ENCODE measurements at regions not wholly inside any gene's neighbourhood (a gene's known extent, or its start where the extent isn't known, plus 50 kb on each side); places are given as distances from the start of the nearest gene placed in this dataset.

DNA sequence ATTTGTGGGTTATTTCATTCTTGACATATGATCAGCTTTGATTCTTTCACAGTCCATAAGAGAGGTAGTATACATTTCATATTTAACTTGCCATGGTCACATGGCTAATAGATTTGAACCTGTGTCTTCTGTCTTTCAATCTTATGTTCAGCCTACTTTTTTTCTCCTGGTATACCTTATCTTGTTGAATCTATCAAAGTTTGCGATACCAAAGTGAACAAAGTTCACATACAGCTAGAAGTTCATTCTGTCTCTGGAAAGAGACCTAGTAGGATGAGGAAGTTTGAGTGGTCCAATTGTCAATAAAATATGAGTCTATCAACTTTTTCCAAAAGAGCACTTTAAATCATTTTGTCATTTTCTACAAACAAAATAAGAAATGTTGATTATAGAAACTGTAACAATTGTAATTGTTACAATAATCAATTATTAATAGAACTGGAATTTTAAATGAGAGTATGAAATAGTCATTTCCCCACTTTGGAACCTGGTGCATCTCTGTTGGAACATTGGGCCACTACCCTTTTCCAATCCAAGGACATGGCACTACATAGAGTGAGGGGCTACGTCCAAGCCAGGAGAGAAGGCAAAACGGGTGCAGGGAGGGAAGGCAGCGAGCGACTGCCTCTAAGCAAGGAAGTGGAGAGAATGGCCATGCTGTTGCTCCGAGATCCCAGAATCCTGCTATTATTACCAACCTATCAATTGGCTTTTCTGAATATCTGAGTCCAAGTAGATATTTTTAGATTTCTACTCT is 194.2 kb upstream of the FOXQ1 start:
- no peaks in the 10 kb centered on the region for H3K36me3 ChIP-seq (ENCODE audit: control insufficient read depth in 1 of 2, insufficient read depth in 2 of 2, low read length in 2 of 2)
- no peak overlapping the region for H3K4me3 ChIP-seq (replicated peaks in 1 of 2; ENCODE audit: low read depth in 1 of 2, low read length in 2 of 2)
- H3K27ac ChIP-seq (ENCODE audit: low read depth, low read length), result no peak overlapping the region
- H3K9me3 ChIP-seq (ENCODE audit: control insufficient read depth in 1 of 2, insufficient read depth in 1 of 2, low read depth in 1 of 2, low read length in 2 of 2), result no peaks in the 10 kb centered on the region
- no TSS peak for BruUV-seq (replicated peaks)
- H3K79me2 ChIP-seq (ENCODE audit: insufficient read depth, low read length), result no peaks in the 10 kb centered on the region
- H3K9me2 ChIP-seq (ENCODE audit: insufficient read depth), result no peaks in the 10 kb centered on the region
- H2AFZ ChIP-seq (ENCODE audit: low read depth, low read length, poor library complexity, severe bottlenecking), result no peak overlapping the region
- ATAC-seq (no peak), DNase-seq (ENCODE audit: low read depth, low spot score) (no peak)
- ChIA-PET RAD21 (ENCODE audit: low non-redundant PET in 1 of 2, low total read pairs in 2 of 2, uncharacterized antibody in 2 of 2, unreplicated experiment in 2 of 2) (no interaction called here), POLR2A (no interaction called here), CTCF (no interaction called here)
- no peak overlapping the region for H3K4me2 ChIP-seq (ENCODE audit: low read length)
- intact Hi-C loops (cut with micrococcal nuclease), result no loop called here
- TF ChIP-seq, protein P1, sequence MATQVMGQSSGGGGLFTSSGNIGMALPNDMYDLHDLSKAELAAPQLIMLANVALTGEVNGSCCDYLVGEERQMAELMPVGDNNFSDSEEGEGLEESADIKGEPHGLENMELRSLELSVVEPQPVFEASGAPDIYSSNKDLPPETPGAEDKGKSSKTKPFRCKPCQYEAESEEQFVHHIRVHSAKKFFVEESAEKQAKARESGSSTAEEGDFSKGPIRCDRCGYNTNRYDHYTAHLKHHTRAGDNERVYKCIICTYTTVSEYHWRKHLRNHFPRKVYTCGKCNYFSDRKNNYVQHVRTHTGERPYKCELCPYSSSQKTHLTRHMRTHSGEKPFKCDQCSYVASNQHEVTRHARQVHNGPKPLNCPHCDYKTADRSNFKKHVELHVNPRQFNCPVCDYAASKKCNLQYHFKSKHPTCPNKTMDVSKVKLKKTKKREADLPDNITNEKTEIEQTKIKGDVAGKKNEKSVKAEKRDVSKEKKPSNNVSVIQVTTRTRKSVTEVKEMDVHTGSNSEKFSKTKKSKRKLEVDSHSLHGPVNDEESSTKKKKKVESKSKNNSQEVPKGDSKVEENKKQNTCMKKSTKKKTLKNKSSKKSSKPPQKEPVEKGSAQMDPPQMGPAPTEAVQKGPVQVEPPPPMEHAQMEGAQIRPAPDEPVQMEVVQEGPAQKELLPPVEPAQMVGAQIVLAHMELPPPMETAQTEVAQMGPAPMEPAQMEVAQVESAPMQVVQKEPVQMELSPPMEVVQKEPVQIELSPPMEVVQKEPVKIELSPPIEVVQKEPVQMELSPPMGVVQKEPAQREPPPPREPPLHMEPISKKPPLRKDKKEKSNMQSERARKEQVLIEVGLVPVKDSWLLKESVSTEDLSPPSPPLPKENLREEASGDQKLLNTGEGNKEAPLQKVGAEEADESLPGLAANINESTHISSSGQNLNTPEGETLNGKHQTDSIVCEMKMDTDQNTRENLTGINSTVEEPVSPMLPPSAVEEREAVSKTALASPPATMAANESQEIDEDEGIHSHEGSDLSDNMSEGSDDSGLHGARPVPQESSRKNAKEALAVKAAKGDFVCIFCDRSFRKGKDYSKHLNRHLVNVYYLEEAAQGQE (IDR thresholded peaks at IDR 0.05; ENCODE audit: low read depth), result no peak
- TF ChIP-seq ELF1 (IDR thresholded peaks at IDR 0.05; ENCODE audit: borderline replicate concordance, low read depth), result no peak
- TF ChIP-seq EGR1 (IDR thresholded peaks at IDR 0.05; ENCODE audit: low read depth), result no peak
- no peak for TF ChIP-seq POLR2A (IDR thresholded peaks at IDR 0.05; ENCODE audit: borderline replicate concordance, extremely low read depth, insufficient read depth, insufficient read length)
- TF ChIP-seq SP1 (IDR thresholded peaks at IDR 0.05; ENCODE audit: low read depth), result no peak
- no peak for TF ChIP-seq EZH2phosphoT487 (IDR thresholded peaks at IDR 0.05; ENCODE audit: borderline replicate concordance)
- TF ChIP-seq, protein P2, sequence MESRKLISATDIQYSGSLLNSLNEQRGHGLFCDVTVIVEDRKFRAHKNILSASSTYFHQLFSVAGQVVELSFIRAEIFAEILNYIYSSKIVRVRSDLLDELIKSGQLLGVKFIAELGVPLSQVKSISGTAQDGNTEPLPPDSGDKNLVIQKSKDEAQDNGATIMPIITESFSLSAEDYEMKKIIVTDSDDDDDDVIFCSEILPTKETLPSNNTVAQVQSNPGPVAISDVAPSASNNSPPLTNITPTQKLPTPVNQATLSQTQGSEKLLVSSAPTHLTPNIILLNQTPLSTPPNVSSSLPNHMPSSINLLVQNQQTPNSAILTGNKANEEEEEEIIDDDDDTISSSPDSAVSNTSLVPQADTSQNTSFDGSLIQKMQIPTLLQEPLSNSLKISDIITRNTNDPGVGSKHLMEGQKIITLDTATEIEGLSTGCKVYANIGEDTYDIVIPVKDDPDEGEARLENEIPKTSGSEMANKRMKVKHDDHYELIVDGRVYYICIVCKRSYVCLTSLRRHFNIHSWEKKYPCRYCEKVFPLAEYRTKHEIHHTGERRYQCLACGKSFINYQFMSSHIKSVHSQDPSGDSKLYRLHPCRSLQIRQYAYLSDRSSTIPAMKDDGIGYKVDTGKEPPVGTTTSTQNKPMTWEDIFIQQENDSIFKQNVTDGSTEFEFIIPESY (IDR thresholded peaks at IDR 0.05; ENCODE audit: extremely low read depth, insufficient replicate concordance, low read length), result no peak
- TF ChIP-seq, protein P3, sequence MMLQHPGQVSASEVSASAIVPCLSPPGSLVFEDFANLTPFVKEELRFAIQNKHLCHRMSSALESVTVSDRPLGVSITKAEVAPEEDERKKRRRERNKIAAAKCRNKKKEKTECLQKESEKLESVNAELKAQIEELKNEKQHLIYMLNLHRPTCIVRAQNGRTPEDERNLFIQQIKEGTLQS (IDR thresholded peaks at IDR 0.05), result no peak
- no peak for TF ChIP-seq POLR2AphosphoS5 (IDR thresholded peaks at IDR 0.05; ENCODE audit: low read depth, low read length)
- TF ChIP-seq RAD21 (IDR thresholded peaks at IDR 0.05; ENCODE audit: low read depth), result no peak
- no peak for TF ChIP-seq TCF7L2 (IDR thresholded peaks at IDR 0.05; ENCODE audit: borderline replicate concordance, extremely low read depth, insufficient read depth, insufficient read length)
- no peak for TF ChIP-seq YY1 (IDR thresholded peaks at IDR 0.05; ENCODE audit: extremely low read depth, insufficient replicate concordance, low read depth, low read length)
- no peak for TF ChIP-seq CBX3 (IDR thresholded peaks at IDR 0.05; ENCODE audit: low read depth)
- TF ChIP-seq, protein P4, sequence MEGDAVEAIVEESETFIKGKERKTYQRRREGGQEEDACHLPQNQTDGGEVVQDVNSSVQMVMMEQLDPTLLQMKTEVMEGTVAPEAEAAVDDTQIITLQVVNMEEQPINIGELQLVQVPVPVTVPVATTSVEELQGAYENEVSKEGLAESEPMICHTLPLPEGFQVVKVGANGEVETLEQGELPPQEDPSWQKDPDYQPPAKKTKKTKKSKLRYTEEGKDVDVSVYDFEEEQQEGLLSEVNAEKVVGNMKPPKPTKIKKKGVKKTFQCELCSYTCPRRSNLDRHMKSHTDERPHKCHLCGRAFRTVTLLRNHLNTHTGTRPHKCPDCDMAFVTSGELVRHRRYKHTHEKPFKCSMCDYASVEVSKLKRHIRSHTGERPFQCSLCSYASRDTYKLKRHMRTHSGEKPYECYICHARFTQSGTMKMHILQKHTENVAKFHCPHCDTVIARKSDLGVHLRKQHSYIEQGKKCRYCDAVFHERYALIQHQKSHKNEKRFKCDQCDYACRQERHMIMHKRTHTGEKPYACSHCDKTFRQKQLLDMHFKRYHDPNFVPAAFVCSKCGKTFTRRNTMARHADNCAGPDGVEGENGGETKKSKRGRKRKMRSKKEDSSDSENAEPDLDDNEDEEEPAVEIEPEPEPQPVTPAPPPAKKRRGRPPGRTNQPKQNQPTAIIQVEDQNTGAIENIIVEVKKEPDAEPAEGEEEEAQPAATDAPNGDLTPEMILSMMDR (IDR thresholded peaks at IDR 0.05 in 2 of 3, conservative IDR thresholded peaks at IDR 0.05 in 1 of 3; ENCODE audit: borderline replicate concordance in 1 of 3, insufficient read depth in 1 of 3, low read depth in 2 of 3, low read length in 2 of 3), result no peak
- no peak for TF ChIP-seq ZFX (IDR thresholded peaks at IDR 0.05)
- no peak for TF ChIP-seq CEBPB (IDR thresholded peaks at IDR 0.05; ENCODE audit: low read depth)
- no peak for TF ChIP-seq SRF (IDR thresholded peaks at IDR 0.05; ENCODE audit: low read depth)
- no peak for TF ChIP-seq EZH2 (IDR thresholded peaks at IDR 0.05)
- no peak for TF ChIP-seq FOSL1 (IDR thresholded peaks at IDR 0.05; ENCODE audit: low read depth)
- H3K4me1 ChIP-seq (ENCODE audit: control insufficient read depth in 1 of 2, insufficient read depth in 2 of 2, low read length in 2 of 2), result no peaks in the 10 kb centered on the region
- H4K20me1 ChIP-seq (ENCODE audit: insufficient read depth), result no peaks in the 10 kb centered on the region
- H3K27me3 ChIP-seq (ENCODE audit: insufficient read depth, low read length), result 0 out of 2 replicates have a peak, but pooled peaks cover 3% of the 10 kb centered on the region
- no peak overlapping the region for H3K9ac ChIP-seq (ENCODE audit: low read length)
